GM19043 (cell line): ENCODE measurements at regions not wholly inside any gene's neighbourhood (a gene's known extent, or its start where the extent isn't known, plus 50 kb on each side); places are given as distances from the start of the nearest gene placed in this dataset.

Experiments
- ATAC-seq: cut with Tn5 transposase; IDR thresholded peaks from one replicate; pipeline ENCODE4 v1.9.1; 2021; ENCODE audit warnings: low read depth; ENCODE audit not compliant: unreplicated experiment

- ATAC-seq, result no peak
These were observed 72.8 kb downstream of the SIPA1L2 start for GRCh38 chr1:232557096-232557495.

- no peak for ATAC-seq
These were observed 73.6 kb downstream of the SIPA1L2 start for GRCh38 chr1:232556351-232556750.

GRCh38 chr1:232555494-232556210, 74.3 kb downstream of the SIPA1L2 start:
- ATAC-seq, result no peak

GRCh38 chr1:232554409-232554808, 75.5 kb downstream of the SIPA1L2 start:
- no peak for ATAC-seq

- no peak for ATAC-seq
These were observed 76.1 kb downstream of the SIPA1L2 start for GRCh38 chr1:232553809-232554208.

- no peak for ATAC-seq
These were observed 76.7 kb downstream of the SIPA1L2 start for GRCh38 chr1:232553050-232553754.

- no peak for ATAC-seq
These were observed 78.5 kb downstream of the SIPA1L2 start for GRCh38 chr1:232551386-232551785.

GRCh38 chr1:232550007-232550406, 79.9 kb downstream of the SIPA1L2 start:
- ATAC-seq, result no peak

GRCh38 chr1:232548691-232549090, 81.2 kb downstream of the SIPA1L2 start:
- ATAC-seq, result no peak

- ATAC-seq, result no peak
These were observed 81.9 kb downstream of the SIPA1L2 start for GRCh38 chr1:232547938-232548484.

GRCh38 chr1:232542633-232543593, 87.0 kb downstream of the SIPA1L2 start:
- no peak for ATAC-seq

GRCh38 chr1:232538943-232539302, 91.0 kb downstream of the SIPA1L2 start:
- no peak for ATAC-seq

- no peak for ATAC-seq
These were observed 91.5 kb downstream of the SIPA1L2 start for GRCh38 chr1:232538224-232538942.

GRCh38 chr1:232534552-232535517, 95.1 kb downstream of the SIPA1L2 start:
- no peak for ATAC-seq

GRCh38 chr1:232533328-232533727, 96.6 kb downstream of the SIPA1L2 start:
- no peak for ATAC-seq

- no peak for ATAC-seq
These were observed 97.0 kb downstream of the SIPA1L2 start for GRCh38 chr1:232532901-232533300.

- no peak for ATAC-seq
These were observed 98.6 kb downstream of the SIPA1L2 start for GRCh38 chr1:232531291-232531690.

GRCh38 chr1:232529747-232530146, 100.2 kb downstream of the SIPA1L2 start:
- ATAC-seq, result no peak

- ATAC-seq, result no peak
These were observed 101.4 kb downstream of the SIPA1L2 start for GRCh38 chr1:232528472-232529089.
